Keratinocyte (primary cell): ENCODE measurements at regions not wholly inside any gene's neighbourhood (a gene's known extent, or its start where the extent isn't known, plus 50 kb on each side); places are given as distances from the start of the nearest gene placed in this dataset.
"Not testable (repeated sequence)": the region's sequence is repeated elsewhere in the genome, so short reads cannot be mapped to it uniquely, and the experiment has no call there.

ENCODE experiments used
- DNase-seq: peaks from one replicate; pipeline ENCODE4 v3.0.0-alpha.2; 2011; ENCODE audit warnings: low read depth, missing footprints, low spot score
- FAIRE-seq: peaks from 2 replicates; lab custom pipeline; 2011; peaks lifted over from hg19 to GRCh38; lab: Jason Lieb, UNC
- H2AFZ ChIP-seq: 2 replicates; pipeline ENCODE4 v1.6.0; 2012; ENCODE audit warnings: low read length, control low read depth, inconsistent platforms; ENCODE audit not compliant: control insufficient read depth
- H3K27ac ChIP-seq: 2 replicates; pipeline ENCODE4 v1.5.1; 2011; ENCODE audit warnings: low read length; ENCODE audit not compliant: control insufficient read depth, insufficient read depth
- H3K27me3 ChIP-seq: 3 replicates; pipeline ENCODE4 v1.6.0; 2011; ENCODE audit warnings: low read length; ENCODE audit not compliant: control insufficient read depth, insufficient read depth; ENCODE audit errors: extremely low read depth
- H3K36me3 ChIP-seq, 2 experiments: 2 replicates in 1 of 2; 3 replicates in 1 of 2; pipeline ENCODE4 v1.5.1; 2011; ENCODE audit warnings: low read length in 2 of 2, mild to moderate bottlenecking in 1 of 2; ENCODE audit not compliant: control insufficient read depth in 2 of 2, insufficient read depth in 2 of 2; ENCODE audit errors: extremely low read depth in 1 of 2
- H3K4me1 ChIP-seq: 3 replicates; pipeline ENCODE4 v1.5.1; 2011; ENCODE audit warnings: low read length; ENCODE audit not compliant: control insufficient read depth, insufficient read depth; ENCODE audit errors: extremely low read depth
- H3K4me2 ChIP-seq: 3 replicates; pipeline ENCODE4 v1.6.0; 2011; ENCODE audit warnings: low read depth, low read length; ENCODE audit not compliant: control insufficient read depth, insufficient read depth; ENCODE audit errors: extremely low read depth
- H3K4me3 ChIP-seq, 3 experiments: fragments of 200-600 bp in 1 of 3; sonication (generic) in 1 of 3; 2 replicates in 2 of 3; 3 replicates in 1 of 3; pipeline ENCODE4 v1.5.1; 2011 to 2016; ENCODE audit warnings: low read length in 3 of 3, mild to moderate bottlenecking in 3 of 3, control low read depth in 2 of 3, inconsistent platforms in 1 of 3, low read depth in 1 of 3, mixed read lengths in 1 of 3, mixed run types in 1 of 3, moderate library complexity in 1 of 3; ENCODE audit not compliant: control insufficient read depth in 2 of 3, insufficient read depth in 2 of 3; ENCODE audit errors: extremely low read depth in 1 of 3
- H3K79me2 ChIP-seq: 2 replicates; pipeline ENCODE4 v1.6.0; 2012; ENCODE audit warnings: low read length; ENCODE audit not compliant: control insufficient read depth, insufficient read depth
- H3K9ac ChIP-seq: 3 replicates; pipeline ENCODE4 v1.6.0; 2011; ENCODE audit warnings: low read length; ENCODE audit not compliant: control insufficient read depth, insufficient read depth; ENCODE audit errors: extremely low read depth
- H3K9me1 ChIP-seq: 3 replicates; pipeline ENCODE4 v1.6.0; 2011; ENCODE audit warnings: low read length; ENCODE audit not compliant: control insufficient read depth, insufficient read depth; ENCODE audit errors: extremely low read depth
- H3K9me3 ChIP-seq: 2 replicates; pipeline ENCODE4 v1.5.1; 2012; ENCODE audit warnings: low read depth, low read length; ENCODE audit not compliant: control insufficient read depth
- H4K20me1 ChIP-seq: 3 replicates; pipeline ENCODE4 v1.6.0; 2011; ENCODE audit warnings: low read length; ENCODE audit not compliant: control insufficient read depth, insufficient read depth; ENCODE audit errors: extremely low read depth
- EZH2 ChIP-seq: IDR thresholded peaks from one replicate; pipeline ENCODE4 v1.6.1; 2012; ENCODE audit warnings: inconsistent platforms, mild to moderate bottlenecking, low read length, moderate library complexity
- dilution Hi-C: fragments of 300-500 bp; cut with MboI; formaldehyde crosslinking; loops from one replicate; pipeline ENCODE4 v1.7.0; 2020; ENCODE audit warnings: low sequenced_read_pairs; ENCODE audit not compliant: extremely low pct_ligation_motif_present
- TF ChIP-seq, protein P1 (sequence below), 3 experiments: IDR thresholded peaks in 1 of 3; conservative IDR thresholded peaks in 1 of 3; optimal IDR thresholded peaks in 1 of 3; 2 replicates in 2 of 3; 3 replicates in 1 of 3; pipeline versions ENCODE3 to v1.5.1; 2011; ENCODE audit warnings: low read length in 3 of 3, mild to moderate bottlenecking in 3 of 3, moderate library complexity in 2 of 3, control low read depth in 1 of 3, inconsistent platforms in 1 of 3; ENCODE audit not compliant: insufficient read depth in 2 of 3; ENCODE audit errors: extremely low read depth in 1 of 3

- Histone ChIP-seq H3K79me2 (no peaks in the 10 kb centered on the region), H3K9ac (no peak overlapping the region), H3K4me3 (no peak overlapping the region), H3K4me2 (no peak overlapping the region), H3K27me3 (no peaks in the 10 kb centered on the region), H4K20me1 (no peaks in the 10 kb centered on the region), H3K9me1 (no peaks in the 10 kb centered on the region), H2AFZ (no peak overlapping the region), H3K27ac (no peak overlapping the region), H3K9me3 (no peaks in the 10 kb centered on the region), H3K4me1 (no peaks in the 10 kb centered on the region), H3K36me3 (no peaks in the 10 kb centered on the region)
- FAIRE-seq = no peak
- no peak for DNase-seq
- TF ChIP-seq, protein P1, sequence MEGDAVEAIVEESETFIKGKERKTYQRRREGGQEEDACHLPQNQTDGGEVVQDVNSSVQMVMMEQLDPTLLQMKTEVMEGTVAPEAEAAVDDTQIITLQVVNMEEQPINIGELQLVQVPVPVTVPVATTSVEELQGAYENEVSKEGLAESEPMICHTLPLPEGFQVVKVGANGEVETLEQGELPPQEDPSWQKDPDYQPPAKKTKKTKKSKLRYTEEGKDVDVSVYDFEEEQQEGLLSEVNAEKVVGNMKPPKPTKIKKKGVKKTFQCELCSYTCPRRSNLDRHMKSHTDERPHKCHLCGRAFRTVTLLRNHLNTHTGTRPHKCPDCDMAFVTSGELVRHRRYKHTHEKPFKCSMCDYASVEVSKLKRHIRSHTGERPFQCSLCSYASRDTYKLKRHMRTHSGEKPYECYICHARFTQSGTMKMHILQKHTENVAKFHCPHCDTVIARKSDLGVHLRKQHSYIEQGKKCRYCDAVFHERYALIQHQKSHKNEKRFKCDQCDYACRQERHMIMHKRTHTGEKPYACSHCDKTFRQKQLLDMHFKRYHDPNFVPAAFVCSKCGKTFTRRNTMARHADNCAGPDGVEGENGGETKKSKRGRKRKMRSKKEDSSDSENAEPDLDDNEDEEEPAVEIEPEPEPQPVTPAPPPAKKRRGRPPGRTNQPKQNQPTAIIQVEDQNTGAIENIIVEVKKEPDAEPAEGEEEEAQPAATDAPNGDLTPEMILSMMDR (optimal IDR thresholded peaks at IDR 0.05 in 1 of 3, IDR thresholded peaks at IDR 0.05 in 1 of 3, conservative IDR thresholded peaks at IDR 0.05 in 1 of 3; ENCODE audit: extremely low read depth in 1 of 3, insufficient read depth in 2 of 3, low read length in 3 of 3) = no peak
- no peak for TF ChIP-seq EZH2
- dilution Hi-C loops = no loop called here
Observed at GRCh38 chr5:51632027-51632426, 248.8 kb downstream of the ISL1 start.

DNA sequence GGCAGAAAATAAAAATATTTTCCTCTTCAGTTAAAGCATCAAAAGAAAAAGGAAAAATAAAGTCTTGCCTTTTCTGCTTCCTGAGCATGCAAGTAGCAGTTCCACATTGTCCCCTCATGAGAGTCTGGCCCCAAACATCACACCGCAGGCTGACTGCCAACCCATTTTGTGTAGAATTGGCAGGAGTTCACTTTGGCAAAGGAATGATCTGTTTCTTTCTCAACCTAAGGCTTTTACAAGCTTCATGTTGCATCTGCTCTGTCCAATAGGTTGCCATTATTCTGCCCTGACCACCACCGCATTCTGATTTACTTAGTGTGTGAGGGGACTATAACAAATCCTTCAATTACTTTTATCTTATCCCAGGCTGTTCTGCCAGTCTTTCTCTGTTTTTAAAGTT lies 249.5 kb downstream of the ISL1 start:
- TF ChIP-seq, protein P1 (optimal IDR thresholded peaks at IDR 0.05 in 1 of 3, IDR thresholded peaks at IDR 0.05 in 1 of 3, conservative IDR thresholded peaks at IDR 0.05 in 1 of 3; ENCODE audit: extremely low read depth in 1 of 3, insufficient read depth in 2 of 3, low read length in 3 of 3) = no peak
- TF ChIP-seq EZH2 = no peak
- Histone ChIP-seq H2AFZ (no peak overlapping the region), H3K4me2 (no peak overlapping the region), H3K79me2 (no peaks in the 10 kb centered on the region), H3K4me3 (no peak overlapping the region), H3K9me1 (no peaks in the 10 kb centered on the region), H3K9me3 (no peaks in the 10 kb centered on the region), H4K20me1 (no peaks in the 10 kb centered on the region), H3K27ac (no peak overlapping the region), H3K36me3 (no peaks in the 10 kb centered on the region), H3K4me1 (no peaks in the 10 kb centered on the region), H3K27me3 (no peaks in the 10 kb centered on the region), H3K9ac (no peak overlapping the region)
- dilution Hi-C loops = no loop called here
- no peak for DNase-seq
- FAIRE-seq = no peak

GRCh38 chr5:51636973-51637372 lies 253.7 kb downstream of the ISL1 start:
- H3K4me3 ChIP-seq, dilution Hi-C loops, H3K27me3 ChIP-seq, H2AFZ ChIP-seq, H3K27ac ChIP-seq, H4K20me1 ChIP-seq, H3K9me1 ChIP-seq, H3K4me2 ChIP-seq, H3K9ac ChIP-seq, H3K9me3 ChIP-seq, H3K4me1 ChIP-seq, H3K36me3 ChIP-seq, DNase-seq, FAIRE-seq, H3K79me2 ChIP-seq: not testable (repeated sequence)
